Middle frontal gyrus (tissue), 1 donor: ENCODE measurements at regions not wholly inside any gene's neighbourhood (a gene's known extent, or its start where the extent isn't known, plus 50 kb on each side); places are given as distances from the start of the nearest gene placed in this dataset.
"Not testable (repeated sequence)": the region's sequence is repeated elsewhere in the genome, so short reads cannot be mapped to it uniquely, and the experiment has no call there.

Experiments used
- DNase-seq: peaks from one replicate; pipeline ENCODE4 v3.0.0-alpha.2; 2015; ENCODE audit warnings: low spot score; ENCODE audit errors: extremely low spot score

- no peak for DNase-seq
These were observed 89.4 kb upstream of the C1orf174 start for GRCh38 chr1:3989465-3989864.

GRCh38 chr1:3992103-3992556 is 92.1 kb upstream of the C1orf174 start:
- no peak for DNase-seq

DNA sequence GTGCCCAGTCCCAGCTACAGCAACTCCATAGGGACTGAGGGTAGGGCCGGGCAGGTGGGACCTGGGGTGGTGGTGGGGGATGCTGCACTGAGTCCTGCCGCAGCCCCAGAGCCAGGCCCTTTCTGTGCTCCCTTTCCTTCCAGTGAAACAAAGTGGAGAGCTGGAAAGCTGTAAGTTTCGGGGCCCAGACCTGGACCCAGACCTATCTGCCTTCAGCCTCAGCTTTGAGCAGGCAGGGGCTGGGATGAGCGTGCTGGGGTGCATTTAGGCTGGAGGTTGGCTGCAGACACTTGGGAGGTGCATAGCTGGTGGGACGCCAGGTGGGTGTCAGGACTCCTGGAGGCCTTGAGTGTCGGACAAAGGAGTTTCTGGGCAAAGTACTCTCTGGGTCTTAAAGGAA is 92.7 kb upstream of the C1orf174 start:
- DNase-seq, result no peak

- DNase-seq, result no peak
These were observed 93.7 kb upstream of the C1orf174 start for GRCh38 chr1:3993619-3994375.

DNA sequence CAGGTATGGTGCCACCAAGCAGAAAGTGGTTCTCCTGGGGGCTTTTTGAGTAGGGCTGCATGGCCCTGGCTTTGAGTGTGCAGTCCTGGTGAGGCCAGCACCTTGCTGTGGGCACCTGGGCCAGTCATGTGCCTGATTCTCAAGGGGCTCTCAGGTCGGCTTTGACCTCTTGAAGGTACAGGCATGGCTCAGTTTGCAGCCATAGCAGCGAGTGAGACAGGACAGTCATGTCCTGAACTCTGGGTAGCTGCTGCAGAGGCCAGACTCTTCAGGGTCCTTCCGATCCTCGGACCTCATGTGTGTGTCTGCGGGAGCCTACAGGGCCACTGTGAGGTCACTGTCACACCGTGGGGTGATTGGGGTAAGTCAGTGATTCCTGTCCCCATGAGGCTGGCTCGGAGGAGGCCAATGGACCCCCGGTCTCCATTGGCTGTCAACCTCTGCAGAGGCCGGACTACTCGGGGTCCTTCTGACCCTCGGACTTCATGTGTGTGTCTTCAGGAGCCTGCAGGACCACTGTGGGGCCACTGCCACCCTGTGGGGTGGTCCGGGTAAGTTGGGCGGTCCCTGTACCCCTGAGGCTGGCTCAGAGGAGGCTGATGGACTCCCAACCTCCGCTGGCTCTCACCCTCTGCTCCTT is 95.2 kb upstream of the C1orf174 start:
- no peak for DNase-seq

GRCh38 chr1:3996846-3997705 is 97.0 kb upstream of the C1orf174 start:
- DNase-seq, result no peak

GRCh38 chr1:3998086-3998485 is 98.0 kb upstream of the C1orf174 start:
- DNase-seq, result no peak

DNA sequence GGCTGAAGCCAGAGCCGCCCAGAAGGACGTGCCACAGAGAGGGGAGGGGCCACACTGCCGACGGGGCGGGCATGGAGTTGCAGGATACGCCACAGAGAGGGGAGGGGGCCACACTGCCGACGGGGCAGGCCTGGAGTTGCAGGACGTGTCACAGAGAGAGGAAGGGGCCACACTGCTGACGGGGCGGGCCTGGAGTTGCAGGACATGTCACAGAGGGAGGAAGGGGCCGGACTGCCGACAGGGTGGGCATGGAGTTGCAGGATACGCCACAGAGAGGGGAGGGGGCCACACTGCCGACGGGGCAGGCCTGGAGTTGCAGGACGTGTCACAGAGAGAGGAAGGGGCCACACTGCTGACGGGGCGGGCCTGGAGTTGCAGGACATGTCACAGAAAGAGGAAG is 99.4 kb upstream of the C1orf174 start:
- DNase-seq, result not testable (repeated sequence)

- no peak for DNase-seq
These were observed 100.1 kb upstream of the C1orf174 start for GRCh38 chr1:3999941-4000735.

GRCh38 chr1:4000811-4001251 is 100.8 kb upstream of the C1orf174 start:
- DNase-seq, result no peak

GRCh38 chr1:4001461-4001860 is 101.4 kb upstream of the C1orf174 start:
- DNase-seq, result no peak

DNA sequence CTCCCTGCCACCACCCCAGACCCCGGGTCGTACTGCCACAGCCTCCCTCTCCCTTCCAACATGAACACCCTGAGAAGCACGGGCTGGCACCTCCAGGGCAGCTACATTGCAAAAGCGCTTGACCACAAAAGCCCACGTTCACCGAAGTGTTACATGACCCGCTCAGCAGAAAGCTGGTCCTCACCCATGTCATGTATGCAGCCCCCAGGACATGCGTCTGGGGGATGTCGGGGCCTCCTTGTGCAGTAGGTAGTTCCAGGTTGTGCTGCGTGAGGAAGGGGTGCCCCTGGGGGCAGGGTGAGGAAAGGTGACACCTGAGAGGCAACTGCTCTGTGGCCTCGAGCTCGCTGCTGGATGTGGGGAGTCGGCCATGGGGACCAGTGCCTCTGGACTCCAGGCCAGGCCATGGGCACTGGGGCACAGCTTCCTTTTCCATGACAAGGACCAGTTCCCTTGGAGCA is 102.0 kb upstream of the C1orf174 start:
- no peak for DNase-seq

- no peak for DNase-seq
These were observed 102.7 kb upstream of the C1orf174 start for GRCh38 chr1:4002741-4003140.

DNA sequence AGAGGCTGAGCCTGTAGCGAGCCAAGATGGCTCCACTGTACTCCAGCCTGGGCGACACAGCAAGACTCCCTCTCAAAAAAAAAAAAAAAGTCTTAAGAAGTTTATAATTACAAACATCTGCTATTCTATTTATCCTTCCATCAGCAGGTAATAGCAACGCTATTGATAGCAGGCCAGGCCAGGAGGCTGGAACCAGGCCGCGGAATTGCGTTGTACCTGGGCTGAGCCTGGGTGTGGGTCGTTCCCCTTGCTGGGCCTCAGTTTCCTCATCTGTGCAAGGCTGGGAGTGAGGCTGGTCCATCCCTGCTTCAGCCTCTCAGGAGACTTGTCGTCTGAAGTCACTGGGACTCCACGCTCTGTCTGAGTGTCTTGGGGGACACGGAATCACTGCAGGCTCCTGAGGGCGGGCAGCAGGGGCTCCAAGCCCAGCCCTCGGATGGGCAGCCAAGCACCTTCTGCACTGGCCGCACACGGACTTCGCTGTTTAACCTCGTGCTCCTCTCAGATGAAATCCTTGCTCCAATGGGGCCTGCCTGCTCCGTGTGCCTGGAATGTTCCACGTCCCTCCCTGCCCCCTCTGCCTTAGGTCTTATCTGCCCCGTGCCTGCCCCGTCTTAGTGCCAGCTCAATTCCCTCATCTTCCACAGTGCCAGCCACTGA is 103.9 kb upstream of the C1orf174 start:
- DNase-seq, result no peak

GRCh38 chr1:4004635-4005430 is 104.8 kb upstream of the C1orf174 start:
- no peak for DNase-seq

DNA sequence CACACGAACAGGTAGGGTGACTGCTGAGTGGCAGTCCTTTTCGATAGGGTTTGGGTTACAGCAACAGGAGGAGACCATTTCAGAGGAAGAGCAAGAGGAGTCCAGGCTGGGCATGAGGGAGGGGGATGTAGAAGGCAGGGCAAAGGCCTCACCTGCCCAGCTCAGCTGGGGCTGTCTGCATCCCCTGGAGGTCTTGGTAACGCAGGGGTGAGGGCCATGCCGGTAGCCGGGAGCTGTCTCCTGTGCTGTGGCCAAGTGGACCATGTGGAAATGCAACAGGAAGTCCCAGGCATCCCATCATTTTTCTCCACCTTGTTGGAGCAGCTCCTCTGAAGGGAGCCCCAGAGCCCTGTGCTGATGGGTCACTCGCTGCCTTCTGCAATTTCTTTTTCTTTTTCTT is 105.4 kb upstream of the C1orf174 start:
- DNase-seq, result no peak

GRCh38 chr1:4006676-4007374 is 106.8 kb upstream of the C1orf174 start:
- DNase-seq, result no peak

DNA sequence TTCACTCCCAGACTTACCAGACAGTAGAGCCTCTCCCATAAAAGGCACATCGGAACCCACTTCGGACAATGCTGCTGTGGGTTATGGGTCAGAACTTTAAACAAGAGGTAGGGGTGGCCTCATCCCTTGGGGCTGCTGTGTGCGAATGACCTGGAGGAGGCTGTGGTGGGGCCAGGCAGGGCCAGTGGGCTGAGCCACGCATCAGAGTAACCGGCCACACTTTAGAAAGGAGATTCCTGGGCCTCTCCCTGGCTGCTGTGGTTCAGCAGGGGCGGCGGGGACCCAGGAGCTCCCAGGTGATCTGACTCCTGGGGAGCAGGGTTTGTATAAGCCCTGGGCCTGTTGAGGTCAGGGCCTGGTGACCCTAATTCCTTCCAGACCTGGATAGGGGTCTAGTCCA is 110.2 kb upstream of the C1orf174 start:
- DNase-seq, result no peak
